GM23338 (cell line): ENCODE measurements at regions not wholly inside any gene's neighbourhood (a gene's known extent, or its start where the extent isn't known, plus 50 kb on each side); places are given as distances from the start of the nearest gene placed in this dataset.

Source experiments
- ATAC-seq: fragments of 200-7000 bp; cut with Tn5 transposase; 3 replicates; pipeline ENCODE4 v1.9.1; 2020
- DNase-seq: peaks from one replicate; pipeline ENCODE4 v3.0.0-alpha.2; 2015; ENCODE audit warnings: low spot score
- H2AFZ ChIP-seq: fragments of 200-600 bp; sonication (generic); 2 replicates; pipeline ENCODE4 v1.8.0; 2016; ENCODE audit warnings: antibody characterized with exemption, mild to moderate bottlenecking, moderate library complexity
- H3F3A ChIP-seq: fragments of 200-600 bp; sonication (generic); replicated peaks from 2 replicates; pipeline ENCODE4 v1.8.0; 2017; ENCODE audit warnings: antibody characterized with exemption, mixed run types, low read depth
- H3K27ac ChIP-seq: fragments of 200-600 bp; sonication (generic); 2 replicates; pipeline ENCODE4 v1.6.1; 2016; ENCODE audit warnings: low read depth
- H3K27me3 ChIP-seq: fragments of 200-600 bp; sonication (generic); 2 replicates; pipeline ENCODE4 v1.8.0; 2016; ENCODE audit warnings: mild to moderate bottlenecking, mixed run types, moderate library complexity; ENCODE audit not compliant: insufficient read depth
- H3K36me3 ChIP-seq: fragments of 200-600 bp; sonication (generic); 2 replicates; pipeline ENCODE4 v1.8.0; 2016; ENCODE audit warnings: mild to moderate bottlenecking; ENCODE audit not compliant: insufficient read depth
- H3K4me1 ChIP-seq: fragments of 200-600 bp; sonication (generic); 2 replicates; pipeline ENCODE4 v1.8.0; 2016; ENCODE audit warnings: mild to moderate bottlenecking, moderate library complexity; ENCODE audit not compliant: insufficient read depth
- H3K4me2 ChIP-seq: fragments of 200-600 bp; sonication (generic); 2 replicates; pipeline ENCODE4 v1.7.1; 2017; ENCODE audit warnings: mixed run types
- H3K4me3 ChIP-seq: fragments of 200-600 bp; sonication (generic); 2 replicates; pipeline ENCODE4 v1.6.1; 2016; ENCODE audit warnings: mixed run types
- H3K79me2 ChIP-seq: fragments of 200-600 bp; sonication (generic); replicated peaks from 2 replicates; pipeline ENCODE4 v1.8.0; 2017; ENCODE audit warnings: mild to moderate bottlenecking; ENCODE audit not compliant: insufficient read depth
- H3K9me2 ChIP-seq: fragments of 200-600 bp; sonication (generic); 2 replicates; pipeline ENCODE4 v1.8.0; 2017; ENCODE audit not compliant: insufficient read depth
- H4K20me1 ChIP-seq: fragments of 200-600 bp; sonication (generic); replicated peaks from 2 replicates; pipeline ENCODE4 v1.8.0; 2017; ENCODE audit warnings: mild to moderate bottlenecking; ENCODE audit not compliant: insufficient read depth
- H3K27ac Mint-ChIP-seq: 2 replicates; pipeline ENCODE4 v1.8.0; 2020; ENCODE audit warnings: inconsistent platforms, mild to moderate bottlenecking, moderate library complexity, mixed read lengths
- H3K27me3 Mint-ChIP-seq: 3 replicates; pipeline ENCODE4 v1.8.0; 2022; ENCODE audit warnings: low read depth, mild to moderate bottlenecking, moderate library complexity, mixed read lengths, inconsistent platforms; ENCODE audit not compliant: insufficient read depth, poor library complexity
- H3K36me3 Mint-ChIP-seq: 3 replicates; pipeline ENCODE4 v1.8.0; 2021; ENCODE audit warnings: low read depth, mild to moderate bottlenecking, inconsistent platforms, moderate library complexity, mixed read lengths
- H3K4me1 Mint-ChIP-seq: 3 replicates; pipeline ENCODE4 v1.8.0; 2020; ENCODE audit warnings: mild to moderate bottlenecking, inconsistent platforms, mixed read lengths
- H3K4me3 Mint-ChIP-seq: 3 replicates; pipeline ENCODE4 v1.8.0; 2021; ENCODE audit warnings: moderate library complexity, mild to moderate bottlenecking, inconsistent platforms, mixed read lengths
- H3K9me3 Mint-ChIP-seq: 3 replicates; pipeline ENCODE4 v1.8.0; 2020; ENCODE audit warnings: moderate library complexity, mild to moderate bottlenecking, inconsistent platforms, mixed read lengths
- EZH2 ChIP-seq: fragments of 200-600 bp; sonication (generic); IDR thresholded peaks from one replicate; pipeline ENCODE4 v1.8.0; 2017; ENCODE audit warnings: antibody characterized with exemption, mild to moderate bottlenecking, low read depth; ENCODE audit not compliant: unreplicated experiment
- EZH2phosphoT487 ChIP-seq: fragments of 200-600 bp; sonication (generic); IDR thresholded peaks from one replicate; pipeline ENCODE4 v1.8.1; 2018; ENCODE audit warnings: antibody characterized with exemption; ENCODE audit not compliant: unreplicated experiment
- NANOG ChIP-seq: IDR thresholded peaks from 2 replicates; pipeline ENCODE4 v1.6.1; 2016; ENCODE audit warnings: antibody characterized with exemption, borderline replicate concordance
- POLR2AphosphoS5 ChIP-seq: IDR thresholded peaks from 2 replicates; pipeline ENCODE4 v1.6.1; 2016; ENCODE audit warnings: antibody characterized with exemption, low read depth
- REST ChIP-seq: IDR thresholded peaks from one replicate; pipeline ENCODE4 v1.6.1; 2018; ENCODE audit warnings: antibody characterized with exemption; ENCODE audit not compliant: unreplicated experiment
- STAT1 ChIP-seq: IDR thresholded peaks from one replicate; pipeline ENCODE4 v1.6.1; 2016; ENCODE audit warnings: antibody characterized with exemption; ENCODE audit not compliant: unreplicated experiment
- ZNF114 ChIP-seq: fragments of 250-450 bp; sonication (Bioruptor Pico); IDR thresholded peaks from 2 replicates; pipeline ENCODE4 v1.5.0; 2020; ENCODE audit warnings: mild to moderate bottlenecking, moderate library complexity
- TF ChIP-seq, protein P1 (sequence below): IDR thresholded peaks from 2 replicates; pipeline ENCODE4 v1.6.1; 2016; ENCODE audit warnings: antibody characterized with exemption

- H3K4me1 ChIP-seq = peaks cover 22% of the 10 kb centered on the region
- Mint-ChIP-seq H3K9me3 (peaks cover 3% of the 10 kb centered on the region; the same call in 1 of the 3 replicates), H3K4me3 (0 out of 3 replicates have a peak overlapping the region, but pooled peaks have one; percentile 18), H3K27ac (no peak overlapping the region; the same call in none of the 2 replicates), H3K27me3 (peaks cover 8% of the 10 kb centered on the region), H3K4me1 (peaks cover 36% of the 10 kb centered on the region), H3K36me3 (no peaks in the 10 kb centered on the region)
- H3K4me3 ChIP-seq = no peak overlapping the region
- H3K36me3 ChIP-seq = no peaks in the 10 kb centered on the region
- H3K27me3 ChIP-seq = no peaks in the 10 kb centered on the region
- peak overlapping the region; percentile 23 for H3K4me2 ChIP-seq
- H2AFZ ChIP-seq = peak overlapping the region; percentile 67
- peak overlapping the region; percentile 77; the same call in 1 of the 2 replicates for H3K27ac ChIP-seq
- no peaks in the 10 kb centered on the region for H4K20me1 ChIP-seq
- peaks cover 7% of the 10 kb centered on the region; the same call in 1 of the 2 replicates for H3K9me2 ChIP-seq
- peak; percentile 38; the same call in 1 of the 2 replicates for TF ChIP-seq POLR2AphosphoS5
- TF ChIP-seq, protein P1, sequence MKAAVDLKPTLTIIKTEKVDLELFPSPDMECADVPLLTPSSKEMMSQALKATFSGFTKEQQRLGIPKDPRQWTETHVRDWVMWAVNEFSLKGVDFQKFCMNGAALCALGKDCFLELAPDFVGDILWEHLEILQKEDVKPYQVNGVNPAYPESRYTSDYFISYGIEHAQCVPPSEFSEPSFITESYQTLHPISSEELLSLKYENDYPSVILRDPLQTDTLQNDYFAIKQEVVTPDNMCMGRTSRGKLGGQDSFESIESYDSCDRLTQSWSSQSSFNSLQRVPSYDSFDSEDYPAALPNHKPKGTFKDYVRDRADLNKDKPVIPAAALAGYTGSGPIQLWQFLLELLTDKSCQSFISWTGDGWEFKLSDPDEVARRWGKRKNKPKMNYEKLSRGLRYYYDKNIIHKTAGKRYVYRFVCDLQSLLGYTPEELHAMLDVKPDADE = peak; percentile 46; the same call in 1 of the 2 replicates
- TF ChIP-seq STAT1 = no peak
- TF ChIP-seq ZNF114 (CRISPR knock-in tag) = no peak
- TF ChIP-seq REST = no peak
- no peak for TF ChIP-seq EZH2
- no peaks in the 10 kb centered on the region for H3K79me2 ChIP-seq
- peak; percentile 86 for ATAC-seq
- no peaks in the 10 kb centered on the region for H3F3A ChIP-seq
- peak; percentile 88 for DNase-seq
Measured at GRCh38 chr22:27474711-27475547, 326.6 kb downstream of the MN1 start.

- Mint-ChIP-seq H3K27me3 (peaks cover 8% of the 10 kb centered on the region), H3K27ac (no peak overlapping the region; the same call in 1 of the 2 replicates), H3K4me1 (peaks cover 42% of the 10 kb centered on the region), H3K9me3 (peaks cover 3% of the 10 kb centered on the region; the same call in 1 of the 3 replicates), H3K4me3 (0 out of 3 replicates have a peak overlapping the region, but pooled peaks have one; percentile 18), H3K36me3 (no peaks in the 10 kb centered on the region)
- Histone ChIP-seq H3K4me3 (no peak overlapping the region), H4K20me1 (no peaks in the 10 kb centered on the region), H3K4me2 (peak overlapping the region; percentile 23), H3K4me1 (peaks cover 25% of the 10 kb centered on the region), H3K27ac (peak overlapping the region; percentile 77; the same call in 1 of the 2 replicates), H2AFZ (peak overlapping the region; percentile 67), H3K27me3 (no peaks in the 10 kb centered on the region), H3K79me2 (no peaks in the 10 kb centered on the region), H3K36me3 (no peaks in the 10 kb centered on the region), H3K9me2 (0 out of 2 replicates have a peak, but pooled peaks cover 1% of the 10 kb centered on the region), H3F3A (no peaks in the 10 kb centered on the region)
- ATAC-seq (no peak), DNase-seq (no peak)
- TF ChIP-seq EZH2phosphoT487 = no peak
- TF ChIP-seq REST = no peak
- TF ChIP-seq NANOG = no peak
- no peak for TF ChIP-seq ZNF114 (CRISPR knock-in tag)
- TF ChIP-seq EZH2 = no peak
- TF ChIP-seq, protein P1 = no peak
Measured at GRCh38 chr22:27475548-27475897, 326.0 kb downstream of the MN1 start.
